Common myeloid progenitor, CD34-positive (primary cell): ENCODE measurements at regions not wholly inside any gene's neighbourhood (a gene's known extent, or its start where the extent isn't known, plus 50 kb on each side); places are given as distances from the start of the nearest gene placed in this dataset.
A peak's percentile ranks its signal among the peaks of the same experiment; 100 is the strongest.

Source experiments
- CTCF ChIA-PET: fragments of 350-600 bp; sonication (Branson Sonifier 250); formaldehyde crosslinking; loops from one replicate; lab custom pipeline; 2021; ENCODE audit warnings: antibody characterized with exemption; lab: Charles Lee
- POLR2A ChIA-PET: fragments of 350-600 bp; sonication (Branson Sonifier 250); formaldehyde crosslinking; loops from one replicate; lab custom pipeline; 2021; ENCODE audit warnings: antibody characterized with exemption; lab: Charles Lee
- DNase-seq, 3 donors: peaks; one replicate each; pipeline versions ENCODE4 v3.0.0 to v3.0.0-alpha.2; 2013
- H3K27ac ChIP-seq, 2 experiments: 1 replicate in 1 of 2; 2 replicates in 1 of 2; pipeline ENCODE4 v1.7.0; 2013; ENCODE audit warnings: inconsistent platforms in 2 of 2, low read length in 2 of 2, mild to moderate bottlenecking in 2 of 2, low read depth in 1 of 2, moderate library complexity in 1 of 2; ENCODE audit not compliant: severe bottlenecking in 2 of 2, insufficient read depth in 1 of 2, poor library complexity in 1 of 2
- H3K27me3 ChIP-seq, 5 experiments: replicated peaks in 2 of 5; 1 replicate in 3 of 5; 2 replicates in 2 of 5; pipeline versions ENCODE4 v1.6.1 to v1.7.0; 2013; ENCODE audit warnings: low read length in 4 of 5, mild to moderate bottlenecking in 2 of 5, moderate library complexity in 2 of 5, inconsistent platforms in 1 of 5; ENCODE audit not compliant: insufficient read depth in 5 of 5, control insufficient read depth in 4 of 5
- H3K36me3 ChIP-seq, 4 experiments: 1 replicate in 2 of 4; 2 replicates in 2 of 4; pipeline versions ENCODE4 v1.6.1 to v1.7.0; 2013; ENCODE audit warnings: low read length in 3 of 4, control low read depth in 1 of 4, mild to moderate bottlenecking in 1 of 4; ENCODE audit not compliant: control insufficient read depth in 4 of 4, insufficient read depth in 4 of 4
- H3K4me1 ChIP-seq, 4 experiments: 1 replicate in 3 of 4; 2 replicates in 1 of 4; pipeline versions ENCODE4 v1.6.1 to v1.7.1; 2013; ENCODE audit warnings: low read length in 3 of 4, mild to moderate bottlenecking in 3 of 4, control low read depth in 1 of 4, inconsistent platforms in 1 of 4, moderate library complexity in 1 of 4; ENCODE audit not compliant: control insufficient read depth in 4 of 4, insufficient read depth in 4 of 4; ENCODE audit errors: control extremely low read depth in 1 of 4
- H3K4me3 ChIP-seq, 7 experiments: 1 replicate in 4 of 7; 2 replicates in 3 of 7; pipeline versions ENCODE4 v1.5.1 to v1.7.0; 2013; ENCODE audit warnings: mild to moderate bottlenecking in 7 of 7, low read length in 6 of 7, moderate library complexity in 6 of 7, inconsistent platforms in 2 of 7, low read depth in 2 of 7, control low read depth in 1 of 7; ENCODE audit not compliant: insufficient read depth in 4 of 7, control insufficient read depth in 1 of 7; ENCODE audit errors: extremely low read depth in 1 of 7
- H3K9me3 ChIP-seq, 5 experiments: 1 replicate in 4 of 5; 2 replicates in 1 of 5; pipeline versions ENCODE4 v1.6.1 to v1.7.1; 2013; ENCODE audit warnings: low read length in 4 of 5, mild to moderate bottlenecking in 2 of 5, inconsistent platforms in 1 of 5, low read depth in 1 of 5, moderate library complexity in 1 of 5; ENCODE audit not compliant: control insufficient read depth in 4 of 5, insufficient read depth in 2 of 5; ENCODE audit errors: control extremely low read depth in 1 of 5
- WGBS: methylation state at CpG from one replicate; pipeline ENCODE4 v1.1.5; 2013; ENCODE audit not compliant: insufficient coverage; 5-methylcytosine and 5-hydroxymethylcytosine counted together

DNA sequence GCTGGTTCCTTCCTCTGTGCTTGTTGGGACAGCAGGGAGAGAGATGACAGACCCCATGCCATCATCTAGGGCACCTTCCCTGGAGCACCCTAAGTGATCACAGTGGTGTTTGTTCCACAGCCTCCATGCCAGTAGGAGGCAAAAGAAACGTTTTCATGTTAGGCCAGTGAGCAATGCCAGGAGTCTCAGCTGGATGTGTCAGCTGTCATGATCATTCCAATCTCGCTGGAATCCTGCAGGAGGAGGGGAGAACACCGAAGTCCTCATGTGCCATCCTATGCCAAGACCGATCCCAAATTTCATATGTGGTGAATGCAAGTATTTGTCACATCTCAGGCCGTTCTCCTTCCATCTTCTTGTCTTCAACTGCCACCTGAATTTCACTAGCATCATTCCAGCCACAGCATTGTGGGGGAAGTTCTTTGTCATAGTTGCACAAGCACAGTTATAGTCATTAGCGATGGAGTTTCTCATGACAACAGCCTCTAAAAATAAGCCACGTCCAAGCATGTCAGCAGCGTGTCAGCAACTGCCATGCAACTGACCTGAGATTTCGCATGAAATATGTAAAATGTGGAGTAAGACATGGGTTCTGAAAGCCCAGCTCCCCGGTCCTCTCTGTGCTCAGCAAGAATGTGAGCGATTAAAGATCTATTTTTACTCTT is 97.2 kb upstream of the DNAH5 start:
- H3K9me3 ChIP-seq, result no peaks in the 10 kb centered on the region
- no peak overlapping the region for H3K27ac ChIP-seq
- POLR2A ChIA-PET, result no interaction called here
- H3K4me3 ChIP-seq, result no peak overlapping the region
- H3K4me1 ChIP-seq, result peaks cover 0 to 7% (median 4%) of the 10 kb centered on the region in 4 experiments
- no peak for DNase-seq
- CTCF ChIA-PET, result no interaction called here
- H3K36me3 ChIP-seq, result no peaks in the 10 kb centered on the region
- 91% methylated on average over 6 of the region's 11 CpGs for WGBS
- H3K27me3 ChIP-seq, result peaks cover 0 to 1% (median 0%) of the 10 kb centered on the region in 5 experiments

DNA sequence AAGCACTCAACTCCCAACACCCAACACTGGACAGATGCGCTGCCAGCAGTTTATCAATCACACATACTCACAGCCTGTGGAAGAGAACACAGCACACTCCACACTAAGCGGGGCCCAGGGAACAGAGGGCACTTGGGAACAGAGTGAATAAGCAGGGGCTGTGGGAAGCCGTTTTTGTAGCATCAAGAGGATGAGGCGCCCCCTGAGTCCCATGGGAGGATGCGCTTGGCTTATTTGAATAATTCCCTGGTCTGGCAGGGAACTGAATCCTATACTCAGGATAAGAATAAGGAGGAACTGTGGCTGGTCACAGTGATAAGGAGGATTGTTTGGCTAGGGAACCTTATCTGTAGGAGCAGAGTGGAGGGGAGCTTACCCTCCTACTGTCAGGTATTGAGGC is 96.1 kb upstream of the DNAH5 start:
- Histone ChIP-seq H3K9me3 (no peaks in the 10 kb centered on the region), H3K4me1 (peaks cover under 1 to 18% (median 14%) of the 10 kb centered on the region in 4 experiments), H3K36me3 (no peaks in the 10 kb centered on the region), H3K27ac (no peak overlapping the region), H3K27me3 (peaks cover 0 to 1% (median 0%) of the 10 kb centered on the region in 5 experiments), H3K4me3 (no peak overlapping the region)
- no peak for DNase-seq
- ChIA-PET POLR2A (no interaction called here), CTCF (no interaction called here)
- WGBS, result 84% methylated on average over 4 of the region's 5 CpGs

DNA sequence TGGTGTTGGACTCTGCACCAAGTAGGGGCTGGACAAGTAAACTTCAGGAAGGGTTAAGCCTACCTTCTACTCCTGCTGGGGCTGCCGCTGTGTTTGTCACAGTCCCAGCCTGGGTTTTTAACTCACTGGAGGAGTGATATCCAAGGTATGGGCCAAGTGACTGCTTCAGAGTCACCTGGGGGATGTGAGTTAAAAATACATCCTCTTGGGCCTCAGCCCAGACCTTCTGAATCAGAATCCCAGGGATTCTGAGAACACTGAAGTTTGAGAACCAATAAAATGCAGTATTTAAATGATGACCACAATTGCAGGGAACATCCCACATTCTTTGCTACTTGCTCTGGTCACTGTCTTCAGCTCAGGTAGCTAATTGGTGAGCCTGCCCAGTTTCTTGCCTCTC is 95.1 kb upstream of the DNAH5 start:
- POLR2A ChIA-PET, result no interaction called here
- Histone ChIP-seq H3K36me3 (no peaks in the 10 kb centered on the region), H3K27me3 (peaks cover 0 to 1% (median 0%) of the 10 kb centered on the region in 5 experiments), H3K9me3 (no peaks in the 10 kb centered on the region), H3K27ac (no peak overlapping the region), H3K4me1 (peaks cover 4 to 25% (median 19%) of the 10 kb centered on the region in 4 experiments), H3K4me3 (no peak overlapping the region)
- 100% methylated on average over 1 of the region's 1 CpG for WGBS
- CTCF ChIA-PET, result no interaction called here
- DNase-seq, result no peak

DNA sequence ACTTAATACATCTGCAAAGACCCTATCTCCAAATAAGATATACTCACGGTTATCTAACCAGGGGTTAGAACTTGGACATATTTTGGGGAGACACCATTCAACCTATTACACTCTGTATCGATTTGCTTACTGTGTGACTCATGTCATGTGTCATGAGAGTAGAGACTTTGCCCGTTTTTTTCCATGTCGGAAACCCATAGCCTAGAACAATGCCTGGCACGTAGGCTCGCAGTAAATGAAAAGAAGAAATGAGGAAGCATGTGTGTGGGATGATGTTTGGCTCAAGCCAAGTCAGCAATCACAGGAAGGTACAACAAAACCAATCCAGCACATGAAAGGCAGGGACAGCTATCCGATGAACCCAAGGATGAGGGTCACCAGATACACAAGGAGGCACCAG is 94.6 kb upstream of the DNAH5 start:
- peaks cover 0 to 1% (median 0%) of the 10 kb centered on the region in 5 experiments for H3K27me3 ChIP-seq

DNA sequence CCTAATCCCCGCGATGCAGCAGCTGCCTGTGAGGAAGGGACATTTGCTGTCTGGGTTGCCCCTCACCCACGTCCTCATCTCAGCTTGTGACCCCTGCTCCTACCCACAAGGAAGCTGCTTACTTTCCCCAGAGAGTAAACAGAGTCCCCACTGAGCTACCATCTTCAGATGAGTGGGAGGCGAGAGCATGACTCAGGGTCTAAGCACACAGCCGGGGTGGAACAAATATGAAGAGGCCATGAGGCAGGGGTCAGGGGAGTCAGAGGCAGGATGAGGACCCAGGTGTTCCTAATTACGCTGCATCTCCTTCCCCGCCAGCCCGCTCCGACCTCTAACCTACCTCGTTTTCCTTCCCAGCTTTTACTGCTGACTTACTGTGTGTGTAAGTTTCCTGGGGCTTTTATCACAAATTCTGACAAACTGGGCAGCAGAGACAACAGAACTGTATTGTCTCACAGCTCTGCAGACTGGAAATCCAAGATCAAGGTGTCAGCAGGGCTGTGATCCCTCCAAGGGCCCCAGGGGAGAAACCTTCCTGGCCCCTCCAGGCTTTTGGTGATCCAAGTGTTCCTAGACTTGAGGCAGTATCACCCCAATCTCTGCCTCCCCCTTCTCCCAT is 94.0 kb upstream of the DNAH5 start:
- Histone ChIP-seq H3K27me3 (peaks cover 0 to 1% (median 0%) of the 10 kb centered on the region in 5 experiments), H3K4me1 (peaks cover 4 to 25% (median 19%) of the 10 kb centered on the region in 4 experiments), H3K9me3 (no peaks in the 10 kb centered on the region), H3K4me3 (no peak overlapping the region), H3K27ac (no peak overlapping the region), H3K36me3 (no peaks in the 10 kb centered on the region)
- ChIA-PET CTCF (no interaction called here), POLR2A (no interaction called here)
- DNase-seq, result no peak
- WGBS, result 99% methylated on average over 10 of the region's 10 CpGs

More for the DNA sequence above, 94.6 kb upstream of the DNAH5 start:
- 98% methylated on average over 6 of the region's 7 CpGs for WGBS
- ChIA-PET POLR2A (no interaction called here), CTCF (no interaction called here)
- peaks cover 4 to 25% (median 19%) of the 10 kb centered on the region in 4 experiments for H3K4me1 ChIP-seq
- no peaks in the 10 kb centered on the region for H3K36me3 ChIP-seq
- DNase-seq, result no peak
- H3K4me3 ChIP-seq, result no peak overlapping the region
- H3K9me3 ChIP-seq, result no peaks in the 10 kb centered on the region
- no peak overlapping the region for H3K27ac ChIP-seq

DNA sequence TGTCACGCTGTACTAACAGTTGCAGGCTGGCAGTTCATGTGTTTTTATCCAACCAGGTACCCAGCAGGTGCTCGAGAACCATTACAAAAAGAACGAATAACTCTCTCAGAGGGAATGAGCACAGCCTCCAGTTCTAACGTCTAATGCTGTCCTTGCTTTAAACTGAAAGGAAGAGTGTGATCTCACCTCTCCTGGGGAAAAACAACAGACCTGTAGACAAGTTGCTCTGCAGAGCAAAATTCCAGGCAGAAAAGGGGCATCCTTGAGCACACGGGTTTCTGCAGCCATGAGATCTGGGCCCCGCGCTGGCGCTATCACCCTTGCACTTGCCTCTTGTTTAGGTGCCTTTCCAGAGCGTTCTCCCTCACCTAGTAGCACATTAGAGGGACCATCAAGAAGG is 92.5 kb upstream of the DNAH5 start:
- H3K27me3 ChIP-seq, result peaks cover 0 to 1% (median 0%) of the 10 kb centered on the region in 5 experiments
- no peak overlapping the region for H3K4me3 ChIP-seq
- no peaks in the 10 kb centered on the region for H3K9me3 ChIP-seq
- DNase-seq, result no peak
- ChIA-PET CTCF (no interaction called here), POLR2A (no interaction called here)
- H3K27ac ChIP-seq, result no peak overlapping the region
- WGBS, result 93% methylated on average over 8 of the region's 9 CpGs
- H3K36me3 ChIP-seq, result no peaks in the 10 kb centered on the region
- peaks cover 4 to 25% (median 19%) of the 10 kb centered on the region in 4 experiments for H3K4me1 ChIP-seq

DNA sequence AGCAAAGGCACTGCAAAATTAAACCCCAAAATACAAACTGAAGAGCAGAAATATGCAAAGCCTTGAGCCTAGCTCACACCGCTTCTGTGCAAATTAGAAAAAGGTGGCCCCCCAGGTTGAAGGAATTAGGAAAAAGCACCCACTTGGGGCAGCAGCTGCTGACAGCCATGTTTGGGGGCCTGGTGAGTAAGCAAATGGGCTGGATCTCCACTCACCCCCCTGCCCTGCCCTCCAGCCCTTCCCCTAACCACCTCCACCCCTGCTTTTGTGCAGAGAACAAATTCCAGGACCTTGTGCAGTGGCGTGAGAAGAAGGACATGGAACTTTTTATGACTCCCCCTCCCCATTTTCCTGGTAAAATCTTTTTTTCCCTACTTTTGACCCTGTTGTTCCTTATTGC is 92.0 kb upstream of the DNAH5 start:
- WGBS, result 96% methylated on average over 2 of the region's 2 CpGs
- DNase-seq, result peak in 2 of 3 donors; percentile 52 to 65
- peak overlapping the region in 4 of 7 experiments; percentile 34 to 82 (median 62) for H3K4me3 ChIP-seq
- CTCF ChIA-PET, result no interaction called here
- POLR2A ChIA-PET, result no interaction called here
- no peak overlapping the region for H3K27ac ChIP-seq
- H3K4me1 ChIP-seq, result peaks cover 4 to 25% (median 19%) of the 10 kb centered on the region in 4 experiments
- H3K9me3 ChIP-seq, result no peaks in the 10 kb centered on the region
- H3K36me3 ChIP-seq, result no peaks in the 10 kb centered on the region
- H3K27me3 ChIP-seq, result peaks cover 0 to 1% (median 0%) of the 10 kb centered on the region in 5 experiments
